Neuron (in vitro differentiated cells): ENCODE measurements at regions not wholly inside any gene's neighbourhood (a gene's known extent, or its start where the extent isn't known, plus 50 kb on each side); places are given as distances from the start of the nearest gene placed in this dataset.

Experiments
- H2AFZ ChIP-seq: one replicate; pipeline ENCODE4 v1.6.1; 2013; ENCODE audit warnings: low read depth, mild to moderate bottlenecking, inconsistent platforms, low read length, moderate library complexity
- H3K27me3 ChIP-seq: one replicate; pipeline ENCODE4 v1.6.1; 2013; ENCODE audit warnings: low read length; ENCODE audit not compliant: insufficient read depth
- H3K36me3 ChIP-seq: one replicate; pipeline ENCODE4 v1.6.1; 2013; ENCODE audit warnings: low read length; ENCODE audit not compliant: insufficient read depth
- H3K4me1 ChIP-seq: one replicate; pipeline ENCODE4 v1.6.1; 2013; ENCODE audit warnings: low read length; ENCODE audit not compliant: insufficient read depth
- H3K4me3 ChIP-seq: 2 replicates; pipeline ENCODE4 v1.5.1; 2013; ENCODE audit warnings: mild to moderate bottlenecking, low read length, moderate library complexity
- H3K9me3 ChIP-seq: one replicate; pipeline ENCODE4 v1.6.1; 2013; ENCODE audit warnings: low read length

DNA sequence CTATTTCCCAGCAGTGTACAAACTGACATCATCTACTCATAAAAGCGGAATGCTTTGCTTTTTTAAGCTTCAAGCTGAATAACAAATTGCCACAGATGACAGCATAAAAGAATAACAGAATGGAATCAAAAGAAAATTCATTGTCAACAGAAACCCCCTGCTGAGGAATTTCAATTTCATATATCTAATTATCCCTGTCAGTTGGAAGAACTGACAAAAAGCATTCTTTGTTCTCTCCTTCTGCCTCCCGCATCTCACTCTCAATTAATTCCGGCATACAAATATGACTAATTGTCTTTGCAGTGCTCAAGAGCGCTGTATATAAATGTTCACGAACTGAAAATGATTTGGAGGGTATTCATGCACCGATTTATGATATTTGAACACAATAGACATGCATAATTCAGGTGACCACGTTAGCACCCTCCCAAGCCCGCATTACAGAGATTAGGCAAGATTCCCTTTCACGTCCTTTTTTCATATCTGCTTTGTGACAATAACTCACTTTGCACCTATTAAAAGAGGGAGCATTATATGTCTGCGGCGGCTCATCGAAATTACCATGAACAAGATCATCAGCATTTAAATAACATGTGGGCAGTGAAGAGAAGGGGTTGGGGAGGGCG, 277.7 kb upstream of the SALL3 start:
- Histone ChIP-seq H3K36me3 (no peaks in the 10 kb centered on the region), H3K9me3 (no peaks in the 10 kb centered on the region), H2AFZ (no peak overlapping the region), H3K27me3 (no peaks in the 10 kb centered on the region), H3K4me3 (no peak overlapping the region), H3K4me1 (peaks cover 5% of the 10 kb centered on the region)

- no peaks in the 10 kb centered on the region for H3K27me3 ChIP-seq
- H3K4me3 ChIP-seq, result no peak overlapping the region
- H3K9me3 ChIP-seq, result no peaks in the 10 kb centered on the region
- H3K4me1 ChIP-seq, result peaks cover 5% of the 10 kb centered on the region
- no peak overlapping the region for H2AFZ ChIP-seq
- H3K36me3 ChIP-seq, result no peaks in the 10 kb centered on the region
These were observed 276.3 kb upstream of the SALL3 start for GRCh38 chr18:78703291-78703690.

GRCh38 chr18:78704971-78705461, 274.6 kb upstream of the SALL3 start:
- no peaks in the 10 kb centered on the region for H3K27me3 ChIP-seq
- H2AFZ ChIP-seq, result no peak overlapping the region
- H3K4me1 ChIP-seq, result peaks cover 5% of the 10 kb centered on the region
- no peaks in the 10 kb centered on the region for H3K9me3 ChIP-seq
- H3K36me3 ChIP-seq, result no peaks in the 10 kb centered on the region
- no peak overlapping the region for H3K4me3 ChIP-seq

DNA sequence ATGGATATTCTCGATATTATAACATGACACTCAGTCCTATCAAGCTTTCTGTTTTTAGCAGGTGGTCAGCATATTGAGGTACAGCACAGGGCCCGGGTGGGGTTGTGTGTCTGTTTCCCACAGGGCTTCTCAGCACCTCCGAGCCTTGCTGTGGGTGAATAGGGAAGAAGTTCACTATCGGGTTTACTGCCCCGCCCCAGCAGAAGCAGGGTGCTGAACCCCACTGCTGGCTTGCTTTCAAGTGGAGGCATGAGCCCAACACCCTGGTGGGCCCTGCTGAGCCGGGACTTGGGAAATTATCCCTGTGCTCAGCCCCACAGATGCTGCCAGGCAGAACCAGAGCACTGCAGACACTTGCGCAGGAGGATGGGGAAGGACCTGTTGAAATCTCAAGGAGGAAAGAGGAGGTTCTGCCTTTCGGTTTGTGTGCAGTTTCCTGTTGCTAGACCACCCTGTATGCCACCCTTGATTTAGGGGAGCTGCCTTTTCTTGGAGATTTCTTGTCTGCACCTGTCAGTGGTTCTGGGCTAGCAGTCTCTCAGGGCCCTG, 270.3 kb upstream of the SALL3 start:
- Histone ChIP-seq H3K4me1 (no peaks in the 10 kb centered on the region), H3K27me3 (no peaks in the 10 kb centered on the region), H2AFZ (no peak overlapping the region), H3K36me3 (no peaks in the 10 kb centered on the region), H3K9me3 (no peaks in the 10 kb centered on the region), H3K4me3 (no peak overlapping the region)

- Histone ChIP-seq H3K36me3 (no peaks in the 10 kb centered on the region), H3K27me3 (no peaks in the 10 kb centered on the region), H3K4me1 (no peaks in the 10 kb centered on the region), H2AFZ (no peak overlapping the region), H3K9me3 (no peaks in the 10 kb centered on the region), H3K4me3 (no peak overlapping the region)
These were observed 268.3 kb upstream of the SALL3 start for GRCh38 chr18:78711316-78711715.

DNA sequence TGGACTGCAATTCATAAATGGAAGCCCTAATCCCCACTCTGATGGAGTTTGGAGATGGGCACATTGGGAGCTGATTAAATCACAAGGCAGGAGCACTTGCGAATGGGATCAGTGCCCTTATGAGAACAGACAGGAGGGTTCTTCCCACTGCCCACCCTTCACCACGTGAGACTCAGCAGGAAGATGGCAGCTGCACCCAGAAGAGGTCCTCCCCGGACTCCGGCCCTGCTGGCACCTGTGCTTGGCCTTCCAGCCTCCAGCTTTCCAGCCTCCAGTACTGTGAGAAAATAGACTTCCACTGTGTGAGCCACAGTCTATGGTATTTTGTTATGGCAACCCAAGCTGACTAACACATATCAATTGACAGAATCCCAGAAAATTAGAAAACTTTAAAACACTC, 267.6 kb upstream of the SALL3 start:
- Histone ChIP-seq H3K36me3 (no peaks in the 10 kb centered on the region), H3K9me3 (no peaks in the 10 kb centered on the region), H3K4me3 (no peak overlapping the region), H3K27me3 (no peaks in the 10 kb centered on the region), H3K4me1 (no peaks in the 10 kb centered on the region), H2AFZ (no peak overlapping the region)

- Histone ChIP-seq H3K36me3 (no peaks in the 10 kb centered on the region), H3K4me3 (no peak overlapping the region)
These were observed 266.5 kb upstream of the SALL3 start for GRCh38 chr18:78713069-78713468.

DNA sequence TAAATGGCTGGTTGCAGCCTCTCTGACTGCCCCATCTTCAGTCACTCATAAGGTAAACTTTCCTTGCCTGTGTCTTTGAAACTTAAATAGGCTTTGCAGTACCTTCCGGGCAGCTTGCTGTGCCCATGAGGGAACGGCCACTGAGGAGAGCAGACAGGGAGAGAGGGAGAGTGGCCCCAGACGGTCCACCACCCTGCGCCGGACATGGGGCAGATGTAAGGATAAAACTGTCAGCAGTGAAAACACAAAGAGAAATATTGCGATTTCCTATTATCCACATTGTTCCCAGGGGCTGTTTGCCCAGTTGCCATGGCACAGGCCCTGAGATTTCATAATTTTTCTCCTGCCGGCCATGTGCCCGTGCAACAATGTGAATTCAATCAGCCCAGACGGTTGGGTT, 265.9 kb upstream of the SALL3 start:
- no peaks in the 10 kb centered on the region for H3K27me3 ChIP-seq
- H2AFZ ChIP-seq, result no peak overlapping the region
- H3K9me3 ChIP-seq, result no peaks in the 10 kb centered on the region
- H3K4me1 ChIP-seq, result no peaks in the 10 kb centered on the region
- no peak overlapping the region for H3K4me3 ChIP-seq
- no peaks in the 10 kb centered on the region for H3K36me3 ChIP-seq

More at GRCh38 chr18:78713069-78713468, 266.5 kb upstream of the SALL3 start:
- no peaks in the 10 kb centered on the region for H3K27me3 ChIP-seq
- no peaks in the 10 kb centered on the region for H3K9me3 ChIP-seq
- H2AFZ ChIP-seq, result no peak overlapping the region
- H3K4me1 ChIP-seq, result no peaks in the 10 kb centered on the region

- no peak overlapping the region for H2AFZ ChIP-seq
- H3K9me3 ChIP-seq, result no peaks in the 10 kb centered on the region
- peaks cover 2% of the 10 kb centered on the region for H3K27me3 ChIP-seq
- no peaks in the 10 kb centered on the region for H3K4me1 ChIP-seq
- H3K4me3 ChIP-seq, result no peak overlapping the region
- no peaks in the 10 kb centered on the region for H3K36me3 ChIP-seq
These were observed 263.6 kb upstream of the SALL3 start for GRCh38 chr18:78716022-78716421.

- Histone ChIP-seq H2AFZ (no peak overlapping the region), H3K9me3 (no peaks in the 10 kb centered on the region), H3K36me3 (no peaks in the 10 kb centered on the region), H3K4me1 (no peaks in the 10 kb centered on the region), H3K27me3 (peaks cover 5% of the 10 kb centered on the region), H3K4me3 (no peak overlapping the region)
These were observed 263.0 kb upstream of the SALL3 start for GRCh38 chr18:78716581-78716980.

DNA sequence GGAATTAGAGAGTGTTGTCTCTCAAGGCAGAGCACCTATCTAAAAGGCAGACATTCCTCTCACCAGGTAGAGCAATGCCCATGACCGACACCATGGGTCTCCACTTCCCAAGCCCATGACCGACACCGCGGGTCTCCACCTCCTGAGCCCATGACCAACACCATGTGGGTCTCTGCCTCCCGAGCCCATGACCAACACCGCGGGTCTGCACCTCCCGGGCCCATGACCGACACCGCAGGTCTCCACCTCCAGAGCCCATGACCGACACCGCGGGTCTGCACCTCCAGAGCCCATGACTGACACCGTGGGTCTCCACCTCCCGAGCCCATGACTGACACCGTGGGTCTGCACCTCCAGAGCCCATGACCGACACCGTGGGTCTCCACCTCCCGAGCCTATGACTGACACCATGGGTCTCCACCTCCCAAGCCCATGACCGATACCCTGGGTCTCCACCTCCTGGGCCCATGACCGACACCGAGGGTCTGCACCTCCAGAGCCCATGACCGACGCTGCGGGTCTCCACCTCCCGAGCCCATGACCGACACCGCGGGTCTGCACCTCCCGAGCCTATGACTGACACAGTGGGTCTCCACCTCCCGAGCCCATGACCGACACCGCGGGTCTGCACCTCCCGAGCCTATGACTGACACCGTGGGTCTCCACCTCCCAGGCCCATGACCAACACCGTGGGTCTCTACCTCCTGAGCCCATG, 262.4 kb upstream of the SALL3 start:
- Histone ChIP-seq H3K9me3 (no peaks in the 10 kb centered on the region), H3K4me1 (no peaks in the 10 kb centered on the region), H2AFZ (no peak overlapping the region), H3K4me3 (no peak overlapping the region), H3K36me3 (no peaks in the 10 kb centered on the region), H3K27me3 (peaks cover 8% of the 10 kb centered on the region)

DNA sequence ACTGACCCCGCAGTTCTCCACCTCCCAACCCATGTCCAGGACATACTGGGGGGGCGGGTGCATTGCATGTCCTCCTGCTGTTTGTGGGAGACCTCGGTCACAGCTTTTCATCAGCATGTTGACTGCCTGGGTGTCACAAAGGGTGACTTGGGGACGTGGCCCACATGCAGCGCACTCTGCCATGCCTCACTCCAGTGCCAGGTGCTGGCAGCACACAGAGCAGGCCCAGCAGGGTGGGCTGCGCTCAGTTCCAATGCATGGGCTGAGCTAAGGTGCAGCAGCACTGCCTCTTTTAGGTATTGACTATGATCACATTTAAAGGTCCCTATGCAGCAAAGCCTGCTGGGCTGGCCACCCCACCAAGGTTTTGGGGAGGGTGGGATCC, 261.9 kb upstream of the SALL3 start:
- Histone ChIP-seq H2AFZ (no peak overlapping the region), H3K36me3 (no peaks in the 10 kb centered on the region), H3K4me1 (no peaks in the 10 kb centered on the region), H3K27me3 (peaks cover 8% of the 10 kb centered on the region), H3K9me3 (no peaks in the 10 kb centered on the region), H3K4me3 (no peak overlapping the region)

- Histone ChIP-seq H3K27me3 (peaks cover 10% of the 10 kb centered on the region), H3K9me3 (no peaks in the 10 kb centered on the region), H3K36me3 (no peaks in the 10 kb centered on the region), H3K4me1 (no peaks in the 10 kb centered on the region), H3K4me3 (no peak overlapping the region), H2AFZ (no peak overlapping the region)
These were observed 259.8 kb upstream of the SALL3 start for GRCh38 chr18:78719821-78720220.
